Lower leg skin (tissue), 3 donors: ENCODE measurements at regions not wholly inside any gene's neighbourhood (a gene's known extent, or its start where the extent isn't known, plus 50 kb on each side); places are given as distances from the start of the nearest gene placed in this dataset.

Experiments used
- POLR2A ChIP-seq, 2 donors: fragments of 450-650 bp; IDR thresholded peaks; one replicate each; pipeline ENCODE4 v1.6.1; 2016 to 2017; ENCODE audit warnings: antibody characterized with exemption in 2 of 2, mild to moderate bottlenecking in 1 of 2, moderate library complexity in 1 of 2
- TF ChIP-seq, protein P1 (sequence below), 3 donors: fragments of 450-650 bp; IDR thresholded peaks; one replicate each; pipeline ENCODE4 v1.5.1; 2016; ENCODE audit warnings: antibody characterized with exemption in 3 of 3, mild to moderate bottlenecking in 3 of 3, moderate library complexity in 2 of 3

DNA sequence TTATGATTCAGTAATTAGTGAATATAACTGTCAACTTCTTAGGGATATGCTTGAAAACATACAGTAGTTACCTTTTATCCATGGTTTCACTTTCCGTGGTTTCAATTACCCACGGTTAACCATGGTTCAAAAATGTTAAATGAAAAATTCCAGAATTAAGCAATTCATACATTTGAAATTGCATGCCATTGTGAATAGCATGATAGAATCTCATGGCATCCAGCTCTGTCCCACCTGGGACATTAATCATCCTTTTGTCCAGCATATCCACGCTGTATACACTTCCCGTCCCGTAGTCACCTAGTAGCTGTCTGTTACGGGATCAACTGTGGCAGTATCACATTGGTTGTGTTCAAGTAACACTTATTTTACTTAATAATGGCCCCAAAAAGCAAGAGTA, 781.7 kb upstream of the CITED2 start:
- no peak for TF ChIP-seq POLR2A (IDR thresholded peaks at IDR 0.05)
- TF ChIP-seq, protein P1, sequence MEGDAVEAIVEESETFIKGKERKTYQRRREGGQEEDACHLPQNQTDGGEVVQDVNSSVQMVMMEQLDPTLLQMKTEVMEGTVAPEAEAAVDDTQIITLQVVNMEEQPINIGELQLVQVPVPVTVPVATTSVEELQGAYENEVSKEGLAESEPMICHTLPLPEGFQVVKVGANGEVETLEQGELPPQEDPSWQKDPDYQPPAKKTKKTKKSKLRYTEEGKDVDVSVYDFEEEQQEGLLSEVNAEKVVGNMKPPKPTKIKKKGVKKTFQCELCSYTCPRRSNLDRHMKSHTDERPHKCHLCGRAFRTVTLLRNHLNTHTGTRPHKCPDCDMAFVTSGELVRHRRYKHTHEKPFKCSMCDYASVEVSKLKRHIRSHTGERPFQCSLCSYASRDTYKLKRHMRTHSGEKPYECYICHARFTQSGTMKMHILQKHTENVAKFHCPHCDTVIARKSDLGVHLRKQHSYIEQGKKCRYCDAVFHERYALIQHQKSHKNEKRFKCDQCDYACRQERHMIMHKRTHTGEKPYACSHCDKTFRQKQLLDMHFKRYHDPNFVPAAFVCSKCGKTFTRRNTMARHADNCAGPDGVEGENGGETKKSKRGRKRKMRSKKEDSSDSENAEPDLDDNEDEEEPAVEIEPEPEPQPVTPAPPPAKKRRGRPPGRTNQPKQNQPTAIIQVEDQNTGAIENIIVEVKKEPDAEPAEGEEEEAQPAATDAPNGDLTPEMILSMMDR (IDR thresholded peaks at IDR 0.05): no peak
